Erythroblast (primary cell): ENCODE measurements at regions not wholly inside any gene's neighbourhood (a gene's known extent, or its start where the extent isn't known, plus 50 kb on each side); places are given as distances from the start of the nearest gene placed in this dataset.

Experiments
- GATA1 ChIP-seq: IDR thresholded peaks from 2 replicates; pipeline ENCODE4 v1.6.1; 2011; ENCODE audit warnings: low read depth, mild to moderate bottlenecking, control low read depth, low read length, moderate library complexity
- POLR2A ChIP-seq: IDR thresholded peaks from 2 replicates; pipeline ENCODE4 v1.6.1; 2011; ENCODE audit warnings: mild to moderate bottlenecking, low read length

DNA sequence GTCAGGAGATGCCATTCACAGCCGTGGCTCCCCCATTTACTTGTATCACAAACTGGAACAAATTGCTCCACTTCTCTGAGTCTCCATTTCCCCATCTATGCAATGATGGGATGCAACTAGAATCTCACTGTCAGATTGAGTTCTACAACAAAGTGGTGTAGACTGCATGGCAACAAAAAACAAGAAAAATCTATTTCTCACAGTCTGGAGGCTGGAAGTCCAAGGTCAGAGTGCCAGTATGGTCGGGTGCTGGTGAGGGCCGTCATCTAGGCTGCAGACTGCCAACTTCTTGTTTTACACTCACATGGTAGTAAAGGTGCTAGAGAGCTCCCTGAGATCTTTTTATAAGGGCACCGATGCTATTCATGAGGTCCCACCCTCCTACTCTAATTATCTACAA, 158.4 kb upstream of the BCL6 start:
- TF ChIP-seq POLR2A, result no peak
- TF ChIP-seq GATA1, result no peak
